GM18526 (cell line): ENCODE measurements at regions not wholly inside any gene's neighbourhood (a gene's known extent, or its start where the extent isn't known, plus 50 kb on each side); places are given as distances from the start of the nearest gene placed in this dataset.

ENCODE experiments used
- POLR2A ChIP-seq: IDR thresholded peaks from 3 replicates; pipeline ENCODE4 v1.6.1; 2011; ENCODE audit not compliant: insufficient read length; ENCODE audit errors: extremely low read depth

- TF ChIP-seq POLR2A, result no peak
These were observed 249.7 kb upstream of the BTG1 start for GRCh38 chr12:92395322-92395721.

GRCh38 chr12:92394895-92395294 lies 249.2 kb upstream of the BTG1 start:
- no peak for TF ChIP-seq POLR2A

GRCh38 chr12:92393504-92393903 lies 247.9 kb upstream of the BTG1 start:
- TF ChIP-seq POLR2A, result no peak

GRCh38 chr12:92389466-92389865 lies 243.8 kb upstream of the BTG1 start:
- no peak for TF ChIP-seq POLR2A

GRCh38 chr12:92385296-92385695 lies 239.7 kb upstream of the BTG1 start:
- TF ChIP-seq POLR2A, result no peak

- TF ChIP-seq POLR2A, result no peak
These were observed 238.9 kb upstream of the BTG1 start for GRCh38 chr12:92384571-92384970.

- no peak for TF ChIP-seq POLR2A
These were observed 236.8 kb upstream of the BTG1 start for GRCh38 chr12:92382383-92382878.

GRCh38 chr12:92381856-92382255 lies 236.2 kb upstream of the BTG1 start:
- TF ChIP-seq POLR2A, result no peak

GRCh38 chr12:92378682-92379479 lies 233.2 kb upstream of the BTG1 start:
- no peak for TF ChIP-seq POLR2A

- no peak for TF ChIP-seq POLR2A
These were observed 225.2 kb upstream of the BTG1 start for GRCh38 chr12:92370828-92371227.

GRCh38 chr12:92369636-92370035 lies 224.0 kb upstream of the BTG1 start:
- TF ChIP-seq POLR2A, result no peak

- no peak for TF ChIP-seq POLR2A
These were observed 223.4 kb upstream of the BTG1 start for GRCh38 chr12:92369056-92369455.

- no peak for TF ChIP-seq POLR2A
These were observed 220.2 kb upstream of the BTG1 start for GRCh38 chr12:92365836-92366235.

- no peak for TF ChIP-seq POLR2A
These were observed 219.7 kb upstream of the BTG1 start for GRCh38 chr12:92365333-92365732.

- TF ChIP-seq POLR2A, result peak; percentile 75
These were observed 217.9 kb upstream of the BTG1 start for GRCh38 chr12:92363295-92364146.

- TF ChIP-seq POLR2A, result peak; percentile 43
These were observed 217.1 kb upstream of the BTG1 start for GRCh38 chr12:92362785-92363184.
